ENCODE measurements at regions not wholly inside any gene's neighbourhood (a gene's known extent, or its start where the extent isn't known, plus 50 kb on each side); places are given as distances from the start of the nearest gene placed in this dataset.

DNA sequence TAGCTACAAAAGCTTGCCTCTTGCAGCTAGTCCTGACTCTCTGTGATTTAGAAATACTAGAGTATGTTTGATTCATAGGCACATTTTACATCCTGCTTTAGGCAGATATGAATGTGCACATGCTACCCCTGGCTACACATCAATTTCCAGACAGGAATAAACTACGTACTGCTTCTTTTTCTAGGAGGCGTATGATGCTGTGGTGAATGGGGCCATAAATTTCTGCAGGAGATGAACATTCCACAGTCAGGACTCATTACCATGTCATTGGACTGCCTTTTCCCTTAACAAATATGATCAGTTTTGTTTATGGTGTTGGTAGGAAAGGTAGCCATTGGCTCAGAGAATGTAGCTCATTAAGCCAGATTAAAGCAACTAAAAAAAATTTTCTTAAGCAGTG lies 50.1 kb upstream of the IFRD1 start:
- TF ChIP-seq POLR2A (IDR thresholded peaks at IDR 0.05; ENCODE audit: low read depth, low read length), result no peak
- TF ChIP-seq, protein P1, sequence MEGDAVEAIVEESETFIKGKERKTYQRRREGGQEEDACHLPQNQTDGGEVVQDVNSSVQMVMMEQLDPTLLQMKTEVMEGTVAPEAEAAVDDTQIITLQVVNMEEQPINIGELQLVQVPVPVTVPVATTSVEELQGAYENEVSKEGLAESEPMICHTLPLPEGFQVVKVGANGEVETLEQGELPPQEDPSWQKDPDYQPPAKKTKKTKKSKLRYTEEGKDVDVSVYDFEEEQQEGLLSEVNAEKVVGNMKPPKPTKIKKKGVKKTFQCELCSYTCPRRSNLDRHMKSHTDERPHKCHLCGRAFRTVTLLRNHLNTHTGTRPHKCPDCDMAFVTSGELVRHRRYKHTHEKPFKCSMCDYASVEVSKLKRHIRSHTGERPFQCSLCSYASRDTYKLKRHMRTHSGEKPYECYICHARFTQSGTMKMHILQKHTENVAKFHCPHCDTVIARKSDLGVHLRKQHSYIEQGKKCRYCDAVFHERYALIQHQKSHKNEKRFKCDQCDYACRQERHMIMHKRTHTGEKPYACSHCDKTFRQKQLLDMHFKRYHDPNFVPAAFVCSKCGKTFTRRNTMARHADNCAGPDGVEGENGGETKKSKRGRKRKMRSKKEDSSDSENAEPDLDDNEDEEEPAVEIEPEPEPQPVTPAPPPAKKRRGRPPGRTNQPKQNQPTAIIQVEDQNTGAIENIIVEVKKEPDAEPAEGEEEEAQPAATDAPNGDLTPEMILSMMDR (IDR thresholded peaks at IDR 0.05; ENCODE audit: extremely low read depth in 1 of 2, insufficient read depth in 1 of 2, low read depth in 1 of 2, low read length in 2 of 2), result no peak
- TF ChIP-seq POLR2AphosphoS5 (IDR thresholded peaks at IDR 0.05; ENCODE audit: insufficient read depth, low read depth, low read length), result no peak
